NB4 (cell line): ENCODE measurements at regions not wholly inside any gene's neighbourhood (a gene's known extent, or its start where the extent isn't known, plus 50 kb on each side); places are given as distances from the start of the nearest gene placed in this dataset.

Experiments
- CTCF ChIP-seq: IDR thresholded peaks from one replicate; pipeline ENCODE4 v1.5.1; 2012; ENCODE audit warnings: low read depth, low read length
- MYC ChIP-seq: IDR thresholded peaks from 2 replicates; pipeline ENCODE4 v1.6.1; 2011; ENCODE audit warnings: low read depth, low read length
- POLR2A ChIP-seq: IDR thresholded peaks from 2 replicates; pipeline ENCODE4 v1.6.1; 2011; ENCODE audit warnings: mild to moderate bottlenecking; ENCODE audit not compliant: insufficient read length; ENCODE audit errors: extremely low read depth

- TF ChIP-seq CTCF: no peak
- TF ChIP-seq POLR2A: no peak
- TF ChIP-seq MYC: no peak
Observed at GRCh38 chr3:168312984-168313383, 217.3 kb upstream of the GOLIM4 start.
